ENCODE measurements at regions not wholly inside any gene's neighbourhood (a gene's known extent, or its start where the extent isn't known, plus 50 kb on each side); places are given as distances from the start of the nearest gene placed in this dataset.
A peak's percentile ranks its signal among the peaks of the same experiment; 100 is the strongest.

DNA sequence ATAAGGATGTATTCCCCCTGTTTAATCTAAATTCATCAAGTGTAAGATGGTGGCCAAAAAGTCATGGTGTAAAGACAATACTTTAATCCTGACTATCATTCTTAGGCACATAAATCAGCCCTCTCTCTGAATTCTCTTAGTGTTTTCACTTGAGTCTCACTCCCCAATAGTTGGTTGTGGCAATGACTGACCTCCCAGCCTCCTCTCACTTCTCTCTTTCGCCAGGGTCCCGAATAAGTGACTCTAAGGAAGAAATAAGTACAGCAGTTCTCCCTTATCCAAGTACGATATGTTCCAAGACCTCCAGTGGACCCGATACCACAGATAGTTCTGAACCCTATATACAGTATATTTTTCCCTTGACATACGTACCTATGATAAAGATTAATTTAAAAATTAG lies 335.3 kb downstream of the MAF start:
- DNase-seq: no peak
- H3K27ac Mint-ChIP-seq: no peak overlapping the region
- H3K4me3 Mint-ChIP-seq: no peak overlapping the region
- no peak for ATAC-seq (replicated peaks)
- H3K36me3 Mint-ChIP-seq: no peaks in the 10 kb centered on the region
- peaks cover 53 to 62% of the 10 kb centered on the region in 2 donors for H3K27me3 Mint-ChIP-seq
- peaks cover 40 to 48% of the 10 kb centered on the region in 2 donors for H3K4me1 Mint-ChIP-seq
- peaks cover 0 to 3% of the 10 kb centered on the region in 2 donors for H3K9me3 Mint-ChIP-seq

DNA sequence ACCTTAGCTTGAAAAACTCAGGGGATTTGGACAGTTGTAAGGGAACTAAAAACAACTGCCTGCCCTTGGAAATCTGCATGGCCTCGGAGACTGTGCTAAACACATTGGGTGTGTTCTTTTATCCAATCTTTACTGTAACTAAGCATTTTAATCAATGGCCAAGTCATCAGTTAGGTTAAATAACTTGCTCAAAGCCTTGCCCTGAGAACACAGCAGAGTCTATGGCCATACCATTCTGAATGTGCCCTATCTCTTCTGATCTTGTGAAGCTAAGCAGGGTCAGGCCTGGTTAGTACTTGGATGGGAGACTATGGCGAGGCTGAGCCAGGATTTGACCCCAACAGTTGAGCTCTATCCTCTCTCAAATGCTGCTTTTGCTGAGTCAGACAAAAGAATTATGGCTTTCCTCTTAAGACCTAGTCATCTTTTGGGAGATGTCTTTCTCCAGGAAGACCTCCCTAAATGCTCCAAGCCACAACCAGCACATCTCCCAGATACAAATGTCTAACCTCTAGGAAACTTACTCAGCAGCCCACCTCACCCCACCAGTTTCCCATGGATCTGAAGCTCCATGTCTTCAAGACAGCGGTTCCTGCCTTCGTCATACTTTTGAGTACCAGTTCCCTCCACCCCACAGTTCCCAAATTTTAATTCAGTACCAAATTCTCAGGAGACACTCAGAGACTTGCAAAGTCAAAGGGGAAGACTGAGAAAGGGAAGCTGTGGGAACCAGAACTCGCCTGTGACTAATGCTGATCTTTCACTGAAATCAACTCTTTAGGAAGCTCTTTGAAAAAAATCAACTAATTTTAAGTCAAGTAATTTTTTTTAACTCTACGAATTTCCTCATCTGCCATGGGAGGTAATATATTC lies 336.1 kb downstream of the MAF start:
- DNase-seq (peak; percentile 9), ATAC-seq (replicated peaks) (peak; percentile 28 to 31)
- no peak overlapping the region for H3K4me3 Mint-ChIP-seq
- H3K36me3 Mint-ChIP-seq: no peaks in the 10 kb centered on the region
- peak overlapping the region; percentile 14 for H3K27ac Mint-ChIP-seq
- H3K4me1 Mint-ChIP-seq: peaks cover 34 to 41% of the 10 kb centered on the region in 2 donors
- peaks cover 58 to 67% of the 10 kb centered on the region in 2 donors for H3K27me3 Mint-ChIP-seq
- H3K9me3 Mint-ChIP-seq: peaks cover 0 to 3% of the 10 kb centered on the region in 2 donors

DNA sequence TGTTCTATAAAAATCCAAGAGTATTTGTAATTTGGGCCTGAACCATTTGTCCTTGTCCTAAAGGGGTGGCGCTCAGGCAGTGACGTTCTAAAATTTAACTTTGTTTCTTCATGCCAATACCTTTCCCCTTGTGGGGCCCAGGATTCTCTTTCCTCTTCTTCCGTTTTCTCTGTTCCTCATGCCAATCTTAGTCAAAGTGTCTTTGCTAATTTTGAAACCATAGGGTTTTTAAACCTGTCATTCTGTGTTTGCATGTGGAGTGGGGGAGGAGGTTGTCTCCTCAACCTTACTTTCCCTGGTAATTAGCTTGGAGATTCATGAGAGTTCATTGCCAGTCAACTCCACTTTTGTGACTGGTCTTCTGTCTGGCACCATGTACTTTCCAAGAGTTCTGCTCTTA lies 337.1 kb downstream of the MAF start:
- no peak overlapping the region for H3K4me3 Mint-ChIP-seq
- no peaks in the 10 kb centered on the region for H3K36me3 Mint-ChIP-seq
- peaks cover 0 to 3% of the 10 kb centered on the region in 2 donors for H3K9me3 Mint-ChIP-seq
- peaks cover 26 to 31% of the 10 kb centered on the region in 2 donors for H3K4me1 Mint-ChIP-seq
- H3K27ac Mint-ChIP-seq: no peak overlapping the region
- peaks cover 66 to 78% of the 10 kb centered on the region in 2 donors for H3K27me3 Mint-ChIP-seq
- DNase-seq (no peak), ATAC-seq (replicated peaks) (peak in 1 of 2 donors; percentile 24)

All from stimulated activated naive B cell treated with anti-CD40 and anti-IgM and Interleukin-4, amounts not matched to agents 10 μg/mL and 1 μg/mL and 100 μg/mL, for 72 hours (primary cell).